IMR-90 (cell line): ENCODE measurements at regions not wholly inside any gene's neighbourhood (a gene's known extent, or its start where the extent isn't known, plus 50 kb on each side); places are given as distances from the start of the nearest gene placed in this dataset.

Experiments used
- CEBPB ChIP-seq: IDR thresholded peaks from 2 replicates; pipeline ENCODE4 v1.6.1; 2012; ENCODE audit warnings: low read depth, low read length, improper control_type of control experiment
- CHD1 ChIP-seq: IDR thresholded peaks from 2 replicates; pipeline ENCODE4 v1.6.1; 2012; ENCODE audit warnings: low read depth, low read length, improper control_type of control experiment
- FOS ChIP-seq: fragments of 150-350 bp; IDR thresholded peaks from 2 replicates; pipeline ENCODE4 v1.6.1; 2016; ENCODE audit warnings: low read depth, low read length
- MAFK ChIP-seq: IDR thresholded peaks from 2 replicates; pipeline ENCODE4 v1.6.1; 2012; ENCODE audit warnings: low read depth, low read length, improper control_type of control experiment
- MXI1 ChIP-seq: IDR thresholded peaks from 2 replicates; pipeline ENCODE4 v1.6.1; 2012; ENCODE audit warnings: low read depth, mild to moderate bottlenecking, low read length, moderate library complexity, borderline replicate concordance
- POLR2A ChIP-seq: IDR thresholded peaks from 2 replicates; pipeline ENCODE4 v1.6.1; 2012; ENCODE audit warnings: mild to moderate bottlenecking, low read depth, low read length
- RFX5 ChIP-seq: IDR thresholded peaks from 2 replicates; pipeline ENCODE4 v1.8.0; 2012; ENCODE audit warnings: low read depth, mild to moderate bottlenecking, low read length, moderate library complexity
- TF ChIP-seq, protein P1 (sequence below): conservative IDR thresholded peaks from 2 replicates; pipeline ENCODE4 v1.5.1; 2012; ENCODE audit warnings: mild to moderate bottlenecking, low read depth, low read length, improper control_type of control experiment
- TF ChIP-seq, protein P2 (sequence below): fragments of 150-350 bp; IDR thresholded peaks from 2 replicates; pipeline ENCODE4 v1.6.1; 2016; ENCODE audit warnings: low read depth, mild to moderate bottlenecking, low read length, moderate library complexity, borderline replicate concordance

DNA sequence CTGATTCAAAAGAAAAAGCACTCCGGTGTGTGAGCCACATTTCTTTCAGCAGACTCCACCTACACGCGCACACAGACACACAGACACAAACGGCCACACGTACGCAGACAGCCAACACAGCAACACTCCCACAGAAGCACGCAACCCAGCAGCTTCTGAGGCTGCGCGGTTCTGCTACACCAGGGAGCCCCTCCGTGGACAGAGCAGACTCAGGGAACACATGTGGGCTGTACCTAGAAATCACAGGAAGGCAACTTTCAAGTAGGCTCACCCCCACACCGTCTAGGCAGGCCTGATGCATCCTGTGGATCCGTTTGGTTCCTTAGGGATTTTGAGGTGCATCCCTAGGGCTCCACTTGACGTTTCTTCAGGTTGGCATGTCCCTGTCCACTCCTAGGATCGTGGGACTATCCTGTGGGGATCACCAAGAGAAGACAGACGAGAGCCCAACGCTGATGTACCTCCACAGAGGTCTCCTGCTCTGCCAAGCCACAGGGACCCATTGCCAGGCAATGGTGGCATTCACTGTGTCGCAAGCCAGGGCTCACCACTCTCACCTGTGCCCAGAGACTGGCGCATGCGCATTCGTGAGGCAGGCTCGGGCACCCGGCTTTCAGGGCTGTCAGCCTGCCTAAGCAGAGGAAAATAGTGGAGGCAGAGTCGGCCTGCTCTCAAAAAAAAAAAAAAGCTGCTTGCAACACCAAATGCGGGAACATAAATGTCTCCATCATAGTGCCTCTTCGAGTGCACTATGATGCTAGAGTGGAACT is 2333.3 kb downstream of the TP53TG3F start:
- TF ChIP-seq POLR2A = no peak
- TF ChIP-seq, protein P1, sequence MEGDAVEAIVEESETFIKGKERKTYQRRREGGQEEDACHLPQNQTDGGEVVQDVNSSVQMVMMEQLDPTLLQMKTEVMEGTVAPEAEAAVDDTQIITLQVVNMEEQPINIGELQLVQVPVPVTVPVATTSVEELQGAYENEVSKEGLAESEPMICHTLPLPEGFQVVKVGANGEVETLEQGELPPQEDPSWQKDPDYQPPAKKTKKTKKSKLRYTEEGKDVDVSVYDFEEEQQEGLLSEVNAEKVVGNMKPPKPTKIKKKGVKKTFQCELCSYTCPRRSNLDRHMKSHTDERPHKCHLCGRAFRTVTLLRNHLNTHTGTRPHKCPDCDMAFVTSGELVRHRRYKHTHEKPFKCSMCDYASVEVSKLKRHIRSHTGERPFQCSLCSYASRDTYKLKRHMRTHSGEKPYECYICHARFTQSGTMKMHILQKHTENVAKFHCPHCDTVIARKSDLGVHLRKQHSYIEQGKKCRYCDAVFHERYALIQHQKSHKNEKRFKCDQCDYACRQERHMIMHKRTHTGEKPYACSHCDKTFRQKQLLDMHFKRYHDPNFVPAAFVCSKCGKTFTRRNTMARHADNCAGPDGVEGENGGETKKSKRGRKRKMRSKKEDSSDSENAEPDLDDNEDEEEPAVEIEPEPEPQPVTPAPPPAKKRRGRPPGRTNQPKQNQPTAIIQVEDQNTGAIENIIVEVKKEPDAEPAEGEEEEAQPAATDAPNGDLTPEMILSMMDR = no peak
- TF ChIP-seq FOS = no peak
- TF ChIP-seq CHD1 = no peak
- no peak for TF ChIP-seq MXI1
- TF ChIP-seq, protein P2, sequence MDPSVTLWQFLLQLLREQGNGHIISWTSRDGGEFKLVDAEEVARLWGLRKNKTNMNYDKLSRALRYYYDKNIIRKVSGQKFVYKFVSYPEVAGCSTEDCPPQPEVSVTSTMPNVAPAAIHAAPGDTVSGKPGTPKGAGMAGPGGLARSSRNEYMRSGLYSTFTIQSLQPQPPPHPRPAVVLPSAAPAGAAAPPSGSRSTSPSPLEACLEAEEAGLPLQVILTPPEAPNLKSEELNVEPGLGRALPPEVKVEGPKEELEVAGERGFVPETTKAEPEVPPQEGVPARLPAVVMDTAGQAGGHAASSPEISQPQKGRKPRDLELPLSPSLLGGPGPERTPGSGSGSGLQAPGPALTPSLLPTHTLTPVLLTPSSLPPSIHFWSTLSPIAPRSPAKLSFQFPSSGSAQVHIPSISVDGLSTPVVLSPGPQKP = no peak
- TF ChIP-seq MAFK = no peak
- no peak for TF ChIP-seq RFX5
- no peak for TF ChIP-seq CEBPB
